ENCODE measurements at regions not wholly inside any gene's neighbourhood (a gene's known extent, or its start where the extent isn't known, plus 50 kb on each side); places are given as distances from the start of the nearest gene placed in this dataset.

GRCh38 chr16:85173146-85173980, 61.1 kb upstream of the CIBAR2 start:
- DNase-seq, result peak; percentile 92
- Mint-ChIP-seq H3K4me3 (peak overlapping the region; percentile 95), H3K4me1 (ENCODE audit: low read depth) (peaks cover 72% of the 10 kb centered on the region), H3K27me3 (ENCODE audit: insufficient read depth) (peaks cover 5% of the 10 kb centered on the region), H3K9me3 (peaks cover 8% of the 10 kb centered on the region), H3K27ac (peak overlapping the region; percentile 98), H3K36me3 (ENCODE audit: low read depth) (peaks cover 20% of the 10 kb centered on the region)
- peak; percentile 37; the same call in 1 of the 2 replicates for TF ChIP-seq CTCF (IDR thresholded peaks at IDR 0.05)

GRCh38 chr16:85173981-85174751, 61.9 kb upstream of the CIBAR2 start:
- Mint-ChIP-seq H3K27ac (peak overlapping the region; percentile 98), H3K4me1 (ENCODE audit: low read depth) (peaks cover 76% of the 10 kb centered on the region), H3K27me3 (ENCODE audit: insufficient read depth) (peaks cover 5% of the 10 kb centered on the region), H3K36me3 (ENCODE audit: low read depth) (peaks cover 22% of the 10 kb centered on the region), H3K9me3 (peaks cover 8% of the 10 kb centered on the region), H3K4me3 (peak overlapping the region; percentile 95)
- peak; percentile 5; the same call in 1 of the 2 replicates for TF ChIP-seq CTCF (IDR thresholded peaks at IDR 0.05)
- DNase-seq, result peak; percentile 88

- peaks cover 23% of the 10 kb centered on the region for H3K36me3 Mint-ChIP-seq (ENCODE audit: low read depth)
- H3K27me3 Mint-ChIP-seq (ENCODE audit: insufficient read depth), result peaks cover 5% of the 10 kb centered on the region
- peak overlapping the region; percentile 95 for H3K4me3 Mint-ChIP-seq
- peaks cover 8% of the 10 kb centered on the region for H3K9me3 Mint-ChIP-seq
- no peak for TF ChIP-seq CTCF (IDR thresholded peaks at IDR 0.05)
- H3K27ac Mint-ChIP-seq, result peak overlapping the region; percentile 98
- peak; percentile 19 for DNase-seq
- peaks cover 83% of the 10 kb centered on the region for H3K4me1 Mint-ChIP-seq (ENCODE audit: low read depth)
Observed at GRCh38 chr16:85174871-85175723, 62.8 kb upstream of the CIBAR2 start.

- peaks cover 5% of the 10 kb centered on the region for H3K27me3 Mint-ChIP-seq (ENCODE audit: insufficient read depth)
- peak overlapping the region; percentile 98 for H3K27ac Mint-ChIP-seq
- no peak for DNase-seq
- H3K4me3 Mint-ChIP-seq, result no peak overlapping the region; the same call in 1 of the 2 replicates
- TF ChIP-seq CTCF (IDR thresholded peaks at IDR 0.05), result no peak
- peaks cover 23% of the 10 kb centered on the region for H3K36me3 Mint-ChIP-seq (ENCODE audit: low read depth)
- peaks cover 79% of the 10 kb centered on the region for H3K4me1 Mint-ChIP-seq (ENCODE audit: low read depth)
- H3K9me3 Mint-ChIP-seq, result peaks cover 8% of the 10 kb centered on the region
Observed at GRCh38 chr16:85175724-85176233, 63.5 kb upstream of the CIBAR2 start.
